GM12878 (cell line): ENCODE measurements at regions not wholly inside any gene's neighbourhood (a gene's known extent, or its start where the extent isn't known, plus 50 kb on each side); places are given as distances from the start of the nearest gene placed in this dataset.

ENCODE experiments used
- ATAC-seq: fragments of 200-7000 bp; cut with Tn5 transposase; 3 replicates; pipeline ENCODE4 v1.9.1; 2020; ENCODE audit warnings: mild to moderate bottlenecking, moderate library complexity
- BruUV-seq: library from RNA; stranded (reverse); fragments of 400-500 nt; replicated peaks from 2 replicates; lab custom pipeline; 2021; lab: Mats Ljungman, UMichigan
- CTCF ChIA-PET: fragments of 300-600 bp; sonication (Branson Sonifier 250); formaldehyde crosslinking; extraction: SDS; loops from one replicate; lab custom pipeline; 2021; ENCODE audit warnings: inconsistent platforms; lab: Yijun Ruan, JAX
- POLR2A ChIA-PET: fragments of 350-600 bp; formaldehyde crosslinking; extraction: SDS; loops from one replicate; lab custom pipeline; 2021; ENCODE audit warnings: inconsistent platforms; lab: Charles Lee
- RAD21 ChIA-PET: fragments of 300-600 bp; sonication (Branson Sonifier 250); formaldehyde crosslinking; loops from one replicate; lab custom pipeline; 2023; ENCODE audit warnings: antibody characterized with exemption; ENCODE audit not compliant: unreplicated experiment; lab: Charles Lee
- SMC1A ChIA-PET: fragments of 300-600 bp; sonication (Branson Sonifier 250); formaldehyde crosslinking; loops from one replicate; lab custom pipeline; 2023; ENCODE audit not compliant: unreplicated experiment, uncharacterized antibody; lab: Charles Lee
- DNase-seq: peaks from one replicate; pipeline ENCODE4 v3.0.0-alpha.2; 2011; ENCODE audit warnings: low read depth, low spot score
- FAIRE-seq: peaks from 3 replicates; lab custom pipeline; 2011; peaks lifted over from hg19 to GRCh38; lab: Jason Lieb, UNC
- H2AFZ ChIP-seq: 2 replicates; pipeline ENCODE4 v1.6.0; 2011; ENCODE audit warnings: low read depth, low read length, control low read depth; ENCODE audit not compliant: control insufficient read depth
- H3K27ac ChIP-seq: 2 replicates; pipeline ENCODE4 v1.5.1; 2011; ENCODE audit warnings: control low read depth; ENCODE audit not compliant: control insufficient read depth, insufficient read depth
- H3K27me3 ChIP-seq, 2 experiments: replicated peaks in 1 of 2; 2 replicates each; pipeline versions ENCODE4 v1.6.0 to v1.6.1; 2011; ENCODE audit warnings: low read length in 1 of 2; ENCODE audit not compliant: control insufficient read depth in 2 of 2, insufficient read depth in 2 of 2
- H3K36me3 ChIP-seq, 2 experiments: 2 replicates each; pipeline ENCODE4 v1.5.1; 2011; ENCODE audit warnings: low read length in 1 of 2; ENCODE audit not compliant: control insufficient read depth in 2 of 2, insufficient read depth in 2 of 2
- H3K4me1 ChIP-seq: 2 replicates; pipeline ENCODE4 v1.6.1; 2011; ENCODE audit warnings: mild to moderate bottlenecking, low read length, moderate library complexity, mixed read lengths; ENCODE audit not compliant: control insufficient read depth, insufficient read depth
- H3K4me2 ChIP-seq: 2 replicates; pipeline ENCODE4 v1.6.0; 2011; ENCODE audit warnings: control low read depth; ENCODE audit not compliant: control insufficient read depth, insufficient read depth
- H3K4me3 ChIP-seq: fragments of 200-600 bp; sonication (generic); 2 replicates; pipeline ENCODE4 v1.5.1; 2016
- H3K79me2 ChIP-seq: 2 replicates; pipeline ENCODE4 v1.6.0; 2011; ENCODE audit warnings: low read length; ENCODE audit not compliant: control insufficient read depth, insufficient read depth
- H3K9ac ChIP-seq: 2 replicates; pipeline ENCODE4 v1.8.0; 2011; ENCODE audit warnings: low read length, control low read depth, mixed read lengths; ENCODE audit not compliant: control insufficient read depth, insufficient read depth
- H3K9me3 ChIP-seq: replicated peaks from 3 replicates; pipeline ENCODE4 v1.5.1; 2011; ENCODE audit warnings: mild to moderate bottlenecking, low read length; ENCODE audit not compliant: control insufficient read depth, insufficient read depth
- H4K20me1 ChIP-seq: 2 replicates; pipeline ENCODE4 v1.6.0; 2011; ENCODE audit not compliant: control insufficient read depth, insufficient read depth
- MYB ChIP-seq: fragments of 150-350 bp; IDR thresholded peaks from 2 replicates; pipeline ENCODE4 v1.6.1; 2014; ENCODE audit warnings: mild to moderate bottlenecking, low read depth, low read length, borderline replicate concordance
- RAD21 ChIP-seq: IDR thresholded peaks from 2 replicates; pipeline ENCODE4 v1.6.1; 2011; ENCODE audit warnings: mild to moderate bottlenecking, low read depth, low read length, moderate library complexity; ENCODE audit not compliant: insufficient read depth
- RB1 ChIP-seq: fragments of 450-650 bp; formaldehyde crosslinking; IDR thresholded peaks from 2 replicates; pipeline ENCODE4 v1.6.1; 2017; ENCODE audit warnings: mild to moderate bottlenecking, borderline replicate concordance
- SUZ12 ChIP-seq: fragments of 200-600 bp; sonication (generic); IDR thresholded peaks from one replicate; pipeline ENCODE4 v1.6.1; 2018; ENCODE audit warnings: antibody characterized with exemption, mild to moderate bottlenecking; ENCODE audit not compliant: unreplicated experiment
- WGBS: methylation state at CpG from one replicate; pipeline ENCODE4 v1.1.6; 2016; ENCODE audit warnings: low lambda C conversion rate; ENCODE audit not compliant: insufficient replicate concordance, insufficient coverage; ENCODE audit errors: missing lambda C conversion rate; 5-methylcytosine and 5-hydroxymethylcytosine counted together
- in situ Hi-C: fragments of 300-500 bp; cut with MboI; formaldehyde crosslinking; loops from 9 replicates; pipeline ENCODE4 v1.14.3; 2018; ENCODE audit warnings: mixed read lengths
- intact Hi-C: fragments of 100-400 bp; cut with micrococcal nuclease; formaldehyde crosslinking; loops from one replicate; pipeline ENCODE4 v1.14.2; 2022; ENCODE audit not compliant: unreplicated experiment
- TF ChIP-seq, protein P1 (sequence below): IDR thresholded peaks from 2 replicates; pipeline ENCODE4 v1.6.1; 2012; ENCODE audit warnings: improper control_type of control experiment, low read depth, low read length; ENCODE audit not compliant: insufficient replicate concordance
- TF ChIP-seq, protein P2 (sequence below): fragments of 450-650 bp; IDR thresholded peaks from 2 replicates; pipeline ENCODE4 v1.6.1; 2018; ENCODE audit warnings: mild to moderate bottlenecking, low read depth, moderate library complexity; ENCODE audit not compliant: partially characterized antibody
- TF ChIP-seq, protein P3 (sequence below): fragments of 450-650 bp; IDR thresholded peaks from 2 replicates; pipeline ENCODE4 v1.6.1; 2017; ENCODE audit warnings: low read depth, mild to moderate bottlenecking, moderate library complexity

DNA sequence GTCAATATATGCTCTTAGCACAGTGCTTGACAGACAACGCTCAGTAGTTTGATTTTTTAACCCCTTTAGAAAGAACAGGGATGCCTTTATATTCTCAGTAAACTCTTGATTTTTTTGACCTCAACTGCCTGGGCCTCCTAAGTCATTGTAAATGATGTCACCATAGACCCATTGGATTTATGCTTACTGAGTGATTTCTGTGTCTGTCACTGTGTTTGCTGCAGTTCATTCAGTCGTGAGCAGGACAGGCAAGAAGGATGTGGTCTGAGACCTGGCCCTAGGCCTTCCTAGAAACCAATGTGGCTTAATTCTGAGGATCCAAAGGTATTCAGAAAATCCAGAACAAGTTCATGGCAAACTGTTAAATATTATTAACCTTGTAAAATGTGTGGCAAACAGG is 868.1 kb downstream of the XPNPEP1 start:
- TF ChIP-seq MYB (no peak), SUZ12 (no peak), RB1 (no peak), RAD21 (no peak)
- TF ChIP-seq, protein P1, sequence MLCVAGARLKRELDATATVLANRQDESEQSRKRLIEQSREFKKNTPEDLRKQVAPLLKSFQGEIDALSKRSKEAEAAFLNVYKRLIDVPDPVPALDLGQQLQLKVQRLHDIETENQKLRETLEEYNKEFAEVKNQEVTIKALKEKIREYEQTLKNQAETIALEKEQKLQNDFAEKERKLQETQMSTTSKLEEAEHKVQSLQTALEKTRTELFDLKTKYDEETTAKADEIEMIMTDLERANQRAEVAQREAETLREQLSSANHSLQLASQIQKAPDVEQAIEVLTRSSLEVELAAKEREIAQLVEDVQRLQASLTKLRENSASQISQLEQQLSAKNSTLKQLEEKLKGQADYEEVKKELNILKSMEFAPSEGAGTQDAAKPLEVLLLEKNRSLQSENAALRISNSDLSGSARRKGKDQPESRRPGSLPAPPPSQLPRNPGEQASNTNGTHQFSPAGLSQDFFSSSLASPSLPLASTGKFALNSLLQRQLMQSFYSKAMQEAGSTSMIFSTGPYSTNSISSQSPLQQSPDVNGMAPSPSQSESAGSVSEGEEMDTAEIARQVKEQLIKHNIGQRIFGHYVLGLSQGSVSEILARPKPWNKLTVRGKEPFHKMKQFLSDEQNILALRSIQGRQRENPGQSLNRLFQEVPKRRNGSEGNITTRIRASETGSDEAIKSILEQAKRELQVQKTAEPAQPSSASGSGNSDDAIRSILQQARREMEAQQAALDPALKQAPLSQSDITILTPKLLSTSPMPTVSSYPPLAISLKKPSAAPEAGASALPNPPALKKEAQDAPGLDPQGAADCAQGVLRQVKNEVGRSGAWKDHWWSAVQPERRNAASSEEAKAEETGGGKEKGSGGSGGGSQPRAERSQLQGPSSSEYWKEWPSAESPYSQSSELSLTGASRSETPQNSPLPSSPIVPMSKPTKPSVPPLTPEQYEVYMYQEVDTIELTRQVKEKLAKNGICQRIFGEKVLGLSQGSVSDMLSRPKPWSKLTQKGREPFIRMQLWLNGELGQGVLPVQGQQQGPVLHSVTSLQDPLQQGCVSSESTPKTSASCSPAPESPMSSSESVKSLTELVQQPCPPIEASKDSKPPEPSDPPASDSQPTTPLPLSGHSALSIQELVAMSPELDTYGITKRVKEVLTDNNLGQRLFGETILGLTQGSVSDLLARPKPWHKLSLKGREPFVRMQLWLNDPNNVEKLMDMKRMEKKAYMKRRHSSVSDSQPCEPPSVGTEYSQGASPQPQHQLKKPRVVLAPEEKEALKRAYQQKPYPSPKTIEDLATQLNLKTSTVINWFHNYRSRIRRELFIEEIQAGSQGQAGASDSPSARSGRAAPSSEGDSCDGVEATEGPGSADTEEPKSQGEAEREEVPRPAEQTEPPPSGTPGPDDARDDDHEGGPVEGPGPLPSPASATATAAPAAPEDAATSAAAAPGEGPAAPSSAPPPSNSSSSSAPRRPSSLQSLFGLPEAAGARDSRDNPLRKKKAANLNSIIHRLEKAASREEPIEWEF: no peak
- TF ChIP-seq, protein P2, sequence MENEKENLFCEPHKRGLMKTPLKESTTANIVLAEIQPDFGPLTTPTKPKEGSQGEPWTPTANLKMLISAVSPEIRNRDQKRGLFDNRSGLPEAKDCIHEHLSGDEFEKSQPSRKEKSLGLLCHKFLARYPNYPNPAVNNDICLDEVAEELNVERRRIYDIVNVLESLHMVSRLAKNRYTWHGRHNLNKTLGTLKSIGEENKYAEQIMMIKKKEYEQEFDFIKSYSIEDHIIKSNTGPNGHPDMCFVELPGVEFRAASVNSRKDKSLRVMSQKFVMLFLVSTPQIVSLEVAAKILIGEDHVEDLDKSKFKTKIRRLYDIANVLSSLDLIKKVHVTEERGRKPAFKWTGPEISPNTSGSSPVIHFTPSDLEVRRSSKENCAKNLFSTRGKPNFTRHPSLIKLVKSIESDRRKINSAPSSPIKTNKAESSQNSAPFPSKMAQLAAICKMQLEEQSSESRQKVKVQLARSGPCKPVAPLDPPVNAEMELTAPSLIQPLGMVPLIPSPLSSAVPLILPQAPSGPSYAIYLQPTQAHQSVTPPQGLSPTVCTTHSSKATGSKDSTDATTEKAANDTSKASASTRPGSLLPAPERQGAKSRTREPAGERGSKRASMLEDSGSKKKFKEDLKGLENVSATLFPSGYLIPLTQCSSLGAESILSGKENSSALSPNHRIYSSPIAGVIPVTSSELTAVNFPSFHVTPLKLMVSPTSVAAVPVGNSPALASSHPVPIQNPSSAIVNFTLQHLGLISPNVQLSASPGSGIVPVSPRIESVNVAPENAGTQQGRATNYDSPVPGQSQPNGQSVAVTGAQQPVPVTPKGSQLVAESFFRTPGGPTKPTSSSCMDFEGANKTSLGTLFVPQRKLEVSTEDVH: no peak
- TF ChIP-seq, protein P3, sequence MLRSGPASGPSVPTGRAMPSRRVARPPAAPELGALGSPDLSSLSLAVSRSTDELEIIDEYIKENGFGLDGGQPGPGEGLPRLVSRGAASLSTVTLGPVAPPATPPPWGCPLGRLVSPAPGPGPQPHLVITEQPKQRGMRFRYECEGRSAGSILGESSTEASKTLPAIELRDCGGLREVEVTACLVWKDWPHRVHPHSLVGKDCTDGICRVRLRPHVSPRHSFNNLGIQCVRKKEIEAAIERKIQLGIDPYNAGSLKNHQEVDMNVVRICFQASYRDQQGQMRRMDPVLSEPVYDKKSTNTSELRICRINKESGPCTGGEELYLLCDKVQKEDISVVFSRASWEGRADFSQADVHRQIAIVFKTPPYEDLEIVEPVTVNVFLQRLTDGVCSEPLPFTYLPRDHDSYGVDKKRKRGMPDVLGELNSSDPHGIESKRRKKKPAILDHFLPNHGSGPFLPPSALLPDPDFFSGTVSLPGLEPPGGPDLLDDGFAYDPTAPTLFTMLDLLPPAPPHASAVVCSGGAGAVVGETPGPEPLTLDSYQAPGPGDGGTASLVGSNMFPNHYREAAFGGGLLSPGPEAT: no peak
- RAD21 ChIA-PET: no interaction called here

More for the DNA sequence above, 868.1 kb downstream of the XPNPEP1 start:
- intact Hi-C loops (no loop called here), in situ Hi-C loops (no loop called here)
- Histone ChIP-seq H3K27ac (no peak overlapping the region), H4K20me1 (no peaks in the 10 kb centered on the region), H3K4me3 (no peak overlapping the region), H3K9me3 (no peaks in the 10 kb centered on the region), H3K4me2 (no peak overlapping the region), H3K9ac (no peak overlapping the region), H3K27me3 (no peaks in the 10 kb centered on the region), H3K36me3 (no peaks in the 10 kb centered on the region), H3K79me2 (no peaks in the 10 kb centered on the region), H2AFZ (no peak overlapping the region), H3K4me1 (no peaks in the 10 kb centered on the region)
- 7% methylated on average over 2 of the region's 2 CpGs for WGBS
- BruUV-seq: no TSS peak
- SMC1A ChIA-PET: interaction anchor here (0.6 kb wide), 1 partner anchor 352 kb away, joined by 4 read pairs; no protein-coding TSS in a partner anchor
- POLR2A ChIA-PET: no interaction called here
- no peak for FAIRE-seq
- DNase-seq: no peak
- CTCF ChIA-PET: no interaction called here
- no peak for ATAC-seq
